MG63 (cell line): ENCODE measurements at regions not wholly inside any gene's neighbourhood (a gene's known extent, or its start where the extent isn't known, plus 50 kb on each side); places are given as distances from the start of the nearest gene placed in this dataset.
"Not testable (repeated sequence)": the region's sequence is repeated elsewhere in the genome, so short reads cannot be mapped to it uniquely, and the experiment has no call there.

ENCODE experiments used
- DNase-seq: peaks from one replicate; pipeline ENCODE4 v3.0.0-alpha.2; 2020
- H3K27me3 ChIP-seq: fragments of 250-450 bp; sonication (Bioruptor Pico); 2 replicates; pipeline ENCODE4 v1.5.1; 2020; ENCODE audit warnings: mild to moderate bottlenecking, moderate library complexity
- H3K36me3 ChIP-seq: fragments of 250-450 bp; sonication (Bioruptor Pico); 2 replicates; pipeline ENCODE4 v1.5.1; 2020; ENCODE audit warnings: mild to moderate bottlenecking, moderate library complexity
- H3K4me3 ChIP-seq: fragments of 250-450 bp; sonication (Bioruptor Pico); 2 replicates; pipeline ENCODE4 v1.5.1; 2020; ENCODE audit warnings: mild to moderate bottlenecking, moderate library complexity
- H3K9me3 ChIP-seq: fragments of 250-450 bp; sonication (Bioruptor Pico); 2 replicates; pipeline ENCODE4 v1.5.1; 2020; ENCODE audit warnings: mild to moderate bottlenecking, moderate library complexity

DNA sequence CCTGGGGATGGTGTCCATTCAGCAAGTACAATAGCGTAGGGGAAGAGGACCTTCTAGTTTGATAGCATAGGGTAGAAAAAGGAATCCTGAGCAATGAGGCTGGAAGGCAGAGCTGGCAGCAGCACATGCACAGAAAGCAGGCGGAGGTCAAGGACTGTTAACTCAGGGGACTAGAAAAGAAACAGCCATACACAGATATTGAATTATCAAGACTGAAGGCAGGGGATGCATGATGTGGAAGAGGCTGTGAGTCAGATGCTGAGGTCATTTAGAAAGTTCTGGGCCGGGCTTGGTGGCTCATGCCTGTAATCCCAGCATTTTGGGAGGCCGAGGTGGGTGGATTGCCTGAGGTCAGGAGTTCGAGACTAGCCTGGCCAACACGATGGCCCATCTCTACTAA lies 65.6 kb downstream of the OPTC start:
- Histone ChIP-seq H3K9me3 (no peaks in the 10 kb centered on the region), H3K4me3 (no peak overlapping the region), H3K36me3 (no peaks in the 10 kb centered on the region), H3K27me3 (no peaks in the 10 kb centered on the region)
- peak; percentile 90 for DNase-seq

DNA sequence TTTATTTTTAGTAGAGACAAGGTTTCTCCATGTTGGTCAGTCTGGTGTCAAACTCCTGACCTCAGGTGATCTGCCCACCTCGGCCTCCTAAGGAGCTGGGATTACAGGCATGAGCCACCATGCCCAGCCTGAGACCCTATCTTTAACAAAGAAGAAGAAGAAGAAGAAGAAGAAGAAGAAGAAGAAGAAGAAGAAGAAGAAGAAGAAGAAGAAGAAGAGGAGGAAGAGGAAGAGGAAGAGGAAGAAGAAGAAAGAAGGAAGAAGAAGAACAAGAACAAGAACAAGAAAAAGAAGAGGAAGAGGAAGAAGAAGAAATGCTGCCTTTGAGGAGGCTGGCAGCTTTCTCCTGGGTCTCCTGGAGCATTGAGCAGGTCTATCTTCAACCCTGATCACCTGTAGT lies 64.9 kb upstream of the ATP2B4 start:
- not testable (repeated sequence) for H3K27me3 ChIP-seq, H3K9me3 ChIP-seq, DNase-seq, H3K36me3 ChIP-seq, H3K4me3 ChIP-seq

DNA sequence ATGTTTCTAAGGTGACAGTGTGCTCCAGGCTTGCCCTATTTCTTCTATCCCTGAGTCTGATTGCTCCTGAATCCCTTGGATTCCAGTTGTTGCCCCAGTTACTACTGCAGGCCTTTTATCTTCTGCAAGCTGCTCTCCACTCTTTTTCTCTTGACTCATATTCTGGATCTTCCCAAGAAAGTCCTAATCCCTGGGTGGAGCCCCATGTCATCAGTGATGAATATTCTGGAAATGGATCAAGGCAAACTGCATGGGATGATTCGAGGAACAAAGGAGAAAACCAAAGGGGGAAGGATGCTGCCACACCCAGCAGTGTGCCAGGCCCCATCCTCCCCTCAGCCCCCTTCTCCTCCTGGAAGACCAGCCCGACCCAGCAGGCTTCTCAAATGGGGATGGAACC lies 63.3 kb upstream of the ATP2B4 start:
- DNase-seq, result peak; percentile 76
- Histone ChIP-seq H3K36me3 (no peaks in the 10 kb centered on the region), H3K27me3 (no peaks in the 10 kb centered on the region), H3K9me3 (no peaks in the 10 kb centered on the region), H3K4me3 (no peak overlapping the region)

DNA sequence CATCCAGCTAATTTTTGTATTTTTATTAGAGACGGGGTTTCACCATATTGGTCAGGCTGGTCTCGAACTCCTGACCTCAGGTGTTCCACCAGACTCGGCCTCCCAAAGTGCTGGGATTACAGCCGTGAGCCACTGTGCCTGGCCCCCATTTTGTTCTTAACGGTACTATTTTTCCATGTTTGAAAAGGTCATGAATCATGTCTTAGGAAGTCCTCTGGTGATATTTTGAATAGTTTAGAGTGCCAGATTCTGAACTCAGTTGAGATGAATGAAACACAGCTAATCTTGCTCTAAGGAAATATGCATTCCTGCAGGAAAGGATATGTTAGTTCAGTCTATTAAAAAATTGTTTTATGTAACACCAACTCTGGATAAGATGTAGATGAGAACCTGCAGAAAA lies 62.6 kb upstream of the ATP2B4 start:
- no peak for DNase-seq
- no peaks in the 10 kb centered on the region for H3K27me3 ChIP-seq
- no peaks in the 10 kb centered on the region for H3K36me3 ChIP-seq
- no peaks in the 10 kb centered on the region for H3K9me3 ChIP-seq
- H3K4me3 ChIP-seq, result no peak overlapping the region

DNA sequence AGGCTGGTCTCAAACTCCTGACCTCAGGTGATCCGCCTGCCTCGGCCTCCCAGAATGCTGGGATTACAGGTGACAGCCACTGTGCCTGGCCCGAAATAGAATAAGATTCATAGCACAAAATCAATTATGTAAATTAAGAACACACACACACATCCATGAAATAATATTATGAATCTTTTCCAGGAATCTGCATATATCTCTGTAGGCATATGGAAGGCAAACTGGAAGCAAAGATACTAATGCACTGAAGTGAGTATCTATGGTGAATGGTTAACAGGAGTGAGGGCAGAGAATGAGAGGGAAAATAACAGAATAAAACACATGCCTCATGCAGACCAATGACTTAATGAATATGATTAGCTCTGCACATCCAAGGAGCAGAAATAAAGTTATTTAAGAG lies 61.6 kb upstream of the ATP2B4 start:
- Histone ChIP-seq H3K9me3 (no peaks in the 10 kb centered on the region), H3K27me3 (no peaks in the 10 kb centered on the region), H3K4me3 (no peak overlapping the region), H3K36me3 (no peaks in the 10 kb centered on the region)
- DNase-seq, result no peak

DNA sequence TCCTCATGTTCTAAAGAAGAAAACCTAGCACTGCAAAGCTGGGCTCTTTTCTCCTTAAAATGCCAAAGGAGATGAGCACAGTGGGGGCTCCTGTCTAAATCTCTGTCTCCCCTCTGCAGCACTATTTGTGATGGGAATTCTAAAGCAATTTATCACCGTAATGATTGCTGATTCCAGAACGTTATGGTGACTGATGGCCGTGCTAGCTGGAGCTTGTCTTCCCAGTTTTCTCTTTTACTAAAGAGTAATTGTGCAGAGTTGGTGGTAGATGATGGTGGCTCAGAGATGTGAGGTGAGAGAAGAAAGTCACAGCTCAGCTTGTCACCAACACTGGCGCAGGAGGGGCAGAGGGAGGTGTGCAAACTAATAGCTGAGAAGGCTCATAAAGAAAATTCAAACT lies 60.7 kb upstream of the ATP2B4 start:
- Histone ChIP-seq H3K9me3 (no peaks in the 10 kb centered on the region), H3K4me3 (no peak overlapping the region), H3K36me3 (no peaks in the 10 kb centered on the region), H3K27me3 (no peaks in the 10 kb centered on the region)
- no peak for DNase-seq

DNA sequence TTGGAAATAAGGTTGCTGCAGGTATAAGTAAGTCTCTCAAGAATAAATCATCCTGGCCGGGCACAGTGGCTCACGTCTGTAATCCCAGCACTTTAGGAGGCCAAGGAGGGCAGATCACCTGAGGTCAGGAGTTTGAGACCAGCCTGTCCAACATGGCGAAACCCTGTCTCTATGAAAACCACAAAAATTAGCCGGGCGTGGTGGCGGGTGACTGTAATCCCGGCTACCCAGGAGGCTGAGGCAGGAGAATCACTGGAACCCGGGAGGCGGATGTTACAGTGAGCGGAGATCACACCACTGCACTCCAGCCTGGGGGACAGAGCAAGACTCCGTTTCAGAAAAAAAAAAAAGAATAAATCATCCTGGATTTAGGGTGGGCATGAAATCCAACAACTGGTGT lies 59.7 kb upstream of the ATP2B4 start:
- not testable (repeated sequence) for H3K27me3 ChIP-seq, H3K9me3 ChIP-seq, H3K36me3 ChIP-seq, DNase-seq, H3K4me3 ChIP-seq

DNA sequence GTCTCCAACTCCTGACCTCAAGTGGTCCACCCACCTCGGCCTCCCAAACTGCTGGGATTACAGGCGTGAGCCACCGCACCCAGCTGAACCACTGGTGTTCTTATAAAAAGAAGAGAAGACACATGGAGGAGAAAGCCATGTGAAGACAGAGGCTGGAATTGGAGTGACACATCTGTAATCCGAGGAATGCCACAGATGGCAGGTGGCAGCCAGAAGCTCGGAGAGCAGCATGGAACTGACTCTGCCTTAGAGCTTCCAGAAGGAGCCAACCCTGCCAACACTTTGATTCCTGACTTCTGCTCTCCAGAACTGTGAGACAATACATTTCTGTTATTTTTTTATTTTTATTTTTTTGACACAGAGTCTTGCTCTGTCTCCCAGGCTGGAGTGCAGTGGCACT lies 59.0 kb upstream of the ATP2B4 start:
- H3K36me3 ChIP-seq, result no peaks in the 10 kb centered on the region
- H3K9me3 ChIP-seq, result no peaks in the 10 kb centered on the region
- no peak overlapping the region for H3K4me3 ChIP-seq
- no peaks in the 10 kb centered on the region for H3K27me3 ChIP-seq
- no peak for DNase-seq

DNA sequence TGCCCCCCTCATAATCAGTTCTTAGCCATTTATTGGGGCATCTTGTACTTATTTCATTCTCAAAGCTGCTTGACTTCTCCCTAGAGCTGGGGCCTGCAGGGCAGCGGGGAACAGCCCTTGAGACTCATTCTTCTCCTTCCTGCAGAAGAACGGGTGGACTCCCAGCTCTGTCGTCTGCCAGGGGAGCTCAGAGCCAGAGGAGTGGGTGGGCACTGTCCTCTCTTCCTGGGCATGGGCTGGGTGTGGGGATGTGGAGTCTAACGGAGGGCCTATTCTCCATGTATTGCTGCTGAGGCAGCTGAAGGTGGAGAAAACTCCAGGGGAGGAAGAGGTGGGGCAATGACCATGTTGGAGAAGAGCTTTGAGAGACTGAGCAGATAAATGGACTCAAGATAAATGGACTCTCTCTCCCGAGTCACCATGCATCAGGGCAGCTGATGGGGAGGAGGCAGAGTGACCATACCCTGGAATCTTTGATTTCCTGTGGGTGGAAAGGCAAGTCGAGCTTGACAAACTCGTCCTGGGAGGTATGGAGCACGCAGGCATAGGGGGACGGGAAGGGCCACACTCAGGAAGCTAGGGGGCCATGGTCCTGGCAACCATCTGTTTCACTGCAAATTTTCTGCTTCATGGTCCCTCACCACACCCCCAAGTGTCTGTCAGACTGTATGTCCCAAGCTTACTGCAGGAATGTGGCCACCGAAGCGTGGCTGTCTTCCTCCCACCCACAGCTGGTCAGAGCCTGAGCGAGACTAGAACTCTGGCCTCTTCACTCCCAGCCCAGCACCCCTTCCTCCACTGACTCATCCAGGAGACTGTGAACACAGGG lies 56.9 kb upstream of the ATP2B4 start:
- Histone ChIP-seq H3K27me3 (no peaks in the 10 kb centered on the region), H3K4me3 (no peak overlapping the region), H3K36me3 (no peaks in the 10 kb centered on the region), H3K9me3 (no peaks in the 10 kb centered on the region)
- DNase-seq, result peak; percentile 43

DNA sequence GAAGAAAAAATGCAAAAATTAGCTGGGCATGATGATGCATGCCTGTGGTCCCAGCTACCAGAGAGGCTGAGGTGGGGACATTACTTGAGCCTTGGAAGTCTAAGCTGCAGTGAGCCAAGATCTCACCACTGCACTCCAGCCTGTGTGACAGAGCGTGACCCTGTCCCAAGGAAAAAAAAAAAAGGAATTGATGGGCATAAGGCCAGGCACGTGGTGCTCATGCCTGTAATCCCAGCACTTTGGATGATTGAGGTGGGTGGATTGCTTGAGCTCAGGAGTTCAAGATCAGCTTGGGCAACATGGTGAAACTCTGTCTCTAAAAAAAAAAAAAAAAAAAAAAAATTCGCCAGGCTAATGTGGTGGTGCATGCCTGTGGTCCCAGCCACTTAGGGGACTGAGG lies 55.8 kb upstream of the ATP2B4 start:
- no peak for DNase-seq
- no peaks in the 10 kb centered on the region for H3K9me3 ChIP-seq
- no peaks in the 10 kb centered on the region for H3K27me3 ChIP-seq
- no peaks in the 10 kb centered on the region for H3K36me3 ChIP-seq
- H3K4me3 ChIP-seq, result no peak overlapping the region

DNA sequence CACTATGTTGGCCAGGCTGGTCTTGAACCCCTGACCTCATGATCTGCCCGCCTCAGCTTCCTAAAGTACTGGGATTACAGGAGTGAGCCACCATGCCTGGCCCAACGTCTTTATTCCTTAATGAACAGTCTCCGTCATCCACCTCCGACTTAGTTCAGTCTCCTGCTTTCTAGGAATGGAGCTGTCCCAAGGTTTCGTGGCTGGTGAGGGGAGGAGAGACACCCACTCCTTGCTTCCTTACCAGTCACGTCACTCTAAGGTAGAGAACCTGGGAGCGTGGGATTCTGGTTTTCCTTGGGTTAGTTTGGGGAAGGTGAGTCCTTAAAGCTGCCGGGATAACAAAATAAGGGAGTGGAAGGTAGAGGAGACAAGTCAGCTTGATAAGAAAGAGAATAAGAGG lies 55.0 kb upstream of the ATP2B4 start:
- Histone ChIP-seq H3K9me3 (no peaks in the 10 kb centered on the region), H3K4me3 (no peak overlapping the region), H3K36me3 (no peaks in the 10 kb centered on the region), H3K27me3 (no peaks in the 10 kb centered on the region)
- DNase-seq, result no peak

DNA sequence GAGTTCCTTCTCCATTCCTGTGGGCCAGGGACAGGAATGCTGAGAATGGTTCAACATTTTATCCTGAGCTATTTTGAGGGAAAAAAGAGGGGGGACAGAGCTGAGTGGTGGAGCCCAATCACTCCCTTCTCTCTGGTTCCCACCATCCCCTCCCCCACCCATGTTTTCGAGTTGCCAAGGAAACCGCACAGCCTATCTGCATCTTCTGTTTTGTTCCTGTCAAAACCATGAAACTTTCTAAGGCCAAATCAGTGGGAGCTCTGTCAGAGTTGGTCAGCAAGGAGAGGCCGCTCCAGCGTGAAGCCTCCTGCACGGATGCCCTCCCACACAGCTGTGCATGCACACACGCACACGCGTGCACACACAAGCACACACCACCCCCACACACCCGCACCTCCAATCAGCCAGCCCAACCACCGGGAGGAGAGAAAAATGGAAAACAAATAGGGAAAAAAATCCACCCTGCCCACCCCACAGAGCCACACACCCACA lies 54.5 kb upstream of the ATP2B4 start:
- no peaks in the 10 kb centered on the region for H3K36me3 ChIP-seq
- no peaks in the 10 kb centered on the region for H3K27me3 ChIP-seq
- no peak for DNase-seq
- no peaks in the 10 kb centered on the region for H3K9me3 ChIP-seq
- no peak overlapping the region for H3K4me3 ChIP-seq

DNA sequence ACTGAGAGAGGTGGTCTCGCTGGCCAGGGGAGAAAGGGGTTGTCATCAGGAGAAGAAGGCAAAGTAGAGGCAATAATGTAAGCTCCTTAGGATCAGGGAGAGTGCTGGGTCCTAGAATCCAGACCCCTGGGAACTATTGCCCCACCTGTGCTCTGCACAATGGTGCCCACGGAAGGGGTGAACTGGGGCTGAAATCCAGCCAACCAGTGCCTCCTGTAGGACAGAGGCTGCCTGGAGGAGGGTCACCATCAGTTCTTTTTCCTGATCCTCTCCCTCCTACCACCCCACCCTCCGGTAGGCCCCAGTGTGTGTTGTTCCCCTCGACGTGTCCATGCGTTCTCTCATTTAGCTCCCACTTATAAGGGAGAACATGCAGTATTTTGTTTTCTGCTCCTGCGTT lies 52.9 kb upstream of the ATP2B4 start:
- H3K36me3 ChIP-seq, result no peaks in the 10 kb centered on the region
- H3K9me3 ChIP-seq, result no peaks in the 10 kb centered on the region
- H3K27me3 ChIP-seq, result no peaks in the 10 kb centered on the region
- DNase-seq, result no peak
- no peak overlapping the region for H3K4me3 ChIP-seq
